HUES64 (cell line): ENCODE measurements at regions not wholly inside any gene's neighbourhood (a gene's known extent, or its start where the extent isn't known, plus 50 kb on each side); places are given as distances from the start of the nearest gene placed in this dataset.
"Not testable (repeated sequence)": the region's sequence is repeated elsewhere in the genome, so short reads cannot be mapped to it uniquely, and the experiment has no call there.

Experiments
- H3K27ac ChIP-seq: 2 replicates; pipeline ENCODE4 v1.7.0; 2013; ENCODE audit warnings: low read depth, low read length, inconsistent platforms
- H3K27me3 ChIP-seq: 2 replicates; pipeline ENCODE4 v1.6.1; 2013; ENCODE audit warnings: mild to moderate bottlenecking, low read length; ENCODE audit not compliant: insufficient read depth
- H3K36me3 ChIP-seq: 2 replicates; pipeline ENCODE4 v1.6.1; 2013; ENCODE audit warnings: mild to moderate bottlenecking, low read length; ENCODE audit not compliant: insufficient read depth
- H3K4me1 ChIP-seq: 2 replicates; pipeline ENCODE4 v1.6.1; 2013; ENCODE audit warnings: mild to moderate bottlenecking, low read length, moderate library complexity; ENCODE audit not compliant: insufficient read depth
- H3K4me3 ChIP-seq: 2 replicates; pipeline ENCODE4 v1.5.1; 2013; ENCODE audit warnings: mild to moderate bottlenecking, low read length, moderate library complexity
- H3K9ac ChIP-seq: 2 replicates; pipeline ENCODE4 v1.6.1; 2013; ENCODE audit warnings: mild to moderate bottlenecking, low read depth, low read length
- H3K9me3 ChIP-seq: 2 replicates; pipeline ENCODE4 v1.6.1; 2013; ENCODE audit warnings: low read depth, low read length; ENCODE audit not compliant: insufficient read depth
- WGBS: fragments of 150-250, 120-280 bp; methylation state at CpG from one replicate; pipeline ENCODE4 v1.1.7; 2013; ENCODE audit warnings: missing lambda C conversion rate; 5-methylcytosine and 5-hydroxymethylcytosine counted together

DNA sequence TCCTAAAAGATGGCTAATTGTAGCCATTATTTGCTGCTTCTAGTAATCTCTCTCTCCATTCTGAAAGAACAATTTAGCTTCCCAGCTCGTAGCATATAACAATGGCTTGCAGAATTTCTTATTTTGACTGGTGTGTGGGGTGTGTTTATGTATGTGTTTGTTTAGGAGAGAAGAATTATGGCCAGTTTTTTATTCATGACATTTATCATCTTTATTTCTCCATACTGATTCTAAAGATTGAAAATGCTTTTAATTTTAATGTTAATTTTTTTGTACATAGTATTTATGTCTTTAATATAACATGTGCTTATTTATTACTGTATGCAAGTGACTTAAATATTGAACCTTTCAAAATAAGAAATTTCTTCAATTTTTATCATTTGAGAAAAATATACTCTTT, 115.8 kb upstream of the TMTC4 start:
- Histone ChIP-seq H3K27ac (no peak overlapping the region), H3K36me3 (no peaks in the 10 kb centered on the region)
- WGBS = 80% methylated on average over 1 of the region's 1 CpG

DNA sequence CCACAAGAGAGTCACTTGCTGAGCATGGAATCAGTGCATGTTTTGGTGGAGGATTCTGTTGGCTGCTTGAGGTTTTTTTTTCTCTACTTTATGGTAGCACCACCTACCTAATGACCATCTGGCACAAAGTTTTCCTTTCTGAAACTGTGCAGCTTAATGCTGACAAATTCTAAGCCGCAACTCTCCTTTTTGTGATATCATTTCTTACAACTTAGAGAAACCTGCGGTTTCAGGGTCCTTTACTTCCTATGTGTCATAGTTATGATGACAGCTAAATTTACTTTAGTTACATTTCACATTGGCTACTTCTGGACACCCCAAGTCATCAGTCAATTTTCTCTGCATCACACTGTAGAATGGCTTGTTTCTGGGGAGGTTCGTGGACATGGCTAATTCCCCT, 115.4 kb upstream of the TMTC4 start:
- 93% methylated on average over 3 of the region's 3 CpGs for WGBS
- Histone ChIP-seq H3K27ac (no peak overlapping the region), H3K36me3 (no peaks in the 10 kb centered on the region), H3K9me3 (peaks cover 18% of the 10 kb centered on the region), H3K27me3 (no peaks in the 10 kb centered on the region), H3K4me1 (no peaks in the 10 kb centered on the region; the same call in 1 of the 2 replicates), H3K9ac (no peak overlapping the region), H3K4me3 (no peak overlapping the region)

More for the DNA sequence above, 115.8 kb upstream of the TMTC4 start:
- H3K4me3 ChIP-seq = no peak overlapping the region
- no peaks in the 10 kb centered on the region; the same call in 1 of the 2 replicates for H3K4me1 ChIP-seq
- H3K27me3 ChIP-seq = no peaks in the 10 kb centered on the region
- no peak overlapping the region for H3K9ac ChIP-seq
- peaks cover 22% of the 10 kb centered on the region for H3K9me3 ChIP-seq

DNA sequence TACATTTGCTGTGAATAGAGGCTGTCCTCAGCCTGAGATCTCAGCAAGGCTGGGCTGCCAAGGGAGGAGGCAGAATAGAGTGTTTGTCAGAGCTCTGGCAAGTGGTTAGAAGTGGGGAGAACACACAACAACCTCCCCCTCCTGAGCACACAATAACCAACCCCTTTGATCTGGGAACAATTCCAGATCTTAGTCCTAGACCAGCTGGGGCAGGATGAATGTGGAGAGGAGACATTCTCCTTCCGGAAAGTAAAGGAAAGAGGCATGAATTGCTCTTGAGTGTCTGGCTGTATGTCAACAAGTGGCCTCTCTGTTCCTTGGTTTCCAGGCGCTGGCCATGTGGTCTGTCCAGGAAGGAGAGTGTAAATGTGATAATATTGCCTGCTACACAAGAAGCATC, 114.9 kb upstream of the TMTC4 start:
- Histone ChIP-seq H3K9ac (no peak overlapping the region), H3K9me3 (peaks cover 13% of the 10 kb centered on the region), H3K4me3 (no peak overlapping the region)

DNA sequence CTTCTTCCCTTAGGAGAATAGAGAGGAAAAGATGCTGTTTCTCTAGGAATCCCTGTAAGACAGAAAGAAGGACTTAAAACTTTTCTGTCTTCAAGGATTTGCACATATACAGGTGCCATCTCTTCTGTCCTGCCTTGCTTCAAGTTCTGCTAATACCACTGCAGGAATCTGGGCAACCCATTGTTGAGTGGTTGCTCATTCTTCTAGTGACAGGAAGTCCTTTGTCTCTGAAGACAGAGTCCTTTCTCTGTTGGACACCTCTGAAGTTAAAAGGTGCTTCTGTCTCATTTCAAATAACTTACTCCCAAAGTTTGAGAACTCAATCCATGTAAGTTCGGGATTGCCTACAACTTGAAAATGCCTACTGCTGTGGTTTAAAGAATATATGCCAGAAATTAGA, 114.4 kb upstream of the TMTC4 start:
- Histone ChIP-seq H3K4me3 (no peak overlapping the region), H3K36me3 (no peaks in the 10 kb centered on the region), H3K9me3 (peaks cover 13% of the 10 kb centered on the region), H3K4me1 (no peaks in the 10 kb centered on the region; the same call in 1 of the 2 replicates), H3K27me3 (no peaks in the 10 kb centered on the region), H3K27ac (no peak overlapping the region), H3K9ac (no peak overlapping the region)
- WGBS = 83% methylated on average over 1 of the region's 1 CpG

More for the DNA sequence above, 114.9 kb upstream of the TMTC4 start:
- Histone ChIP-seq H3K27me3 (no peaks in the 10 kb centered on the region), H3K27ac (no peak overlapping the region), H3K4me1 (no peaks in the 10 kb centered on the region; the same call in 1 of the 2 replicates), H3K36me3 (no peaks in the 10 kb centered on the region)
- WGBS = 92% methylated on average over 2 of the region's 2 CpGs

DNA sequence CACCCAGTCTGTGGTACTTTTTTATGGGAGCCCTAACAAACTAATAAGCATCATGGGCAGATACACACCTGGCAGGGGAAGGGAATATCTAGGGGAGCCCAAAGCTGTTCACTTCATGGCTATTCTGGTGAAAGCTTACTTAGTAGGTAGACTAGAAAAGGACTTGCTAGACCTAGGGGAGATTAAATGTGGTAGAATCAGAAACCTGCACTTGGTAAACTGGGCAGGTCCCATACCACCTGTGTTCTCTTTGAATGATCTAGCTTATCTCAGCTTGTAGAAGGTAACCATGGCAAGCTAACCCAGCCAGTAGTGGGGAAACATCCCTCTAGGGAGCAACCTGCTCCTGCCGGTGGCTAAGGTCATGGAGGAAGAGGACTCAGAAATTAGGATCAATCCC, 113.9 kb upstream of the TMTC4 start:
- no peaks in the 10 kb centered on the region; the same call in 1 of the 2 replicates for H3K4me1 ChIP-seq
- no peaks in the 10 kb centered on the region for H3K36me3 ChIP-seq
- no peak overlapping the region for H3K9ac ChIP-seq
- no peak overlapping the region for H3K4me3 ChIP-seq
- WGBS = 100% methylated on average over 1 of the region's 1 CpG
- no peaks in the 10 kb centered on the region for H3K27me3 ChIP-seq
- H3K27ac ChIP-seq = no peak overlapping the region
- peaks cover 13% of the 10 kb centered on the region for H3K9me3 ChIP-seq

DNA sequence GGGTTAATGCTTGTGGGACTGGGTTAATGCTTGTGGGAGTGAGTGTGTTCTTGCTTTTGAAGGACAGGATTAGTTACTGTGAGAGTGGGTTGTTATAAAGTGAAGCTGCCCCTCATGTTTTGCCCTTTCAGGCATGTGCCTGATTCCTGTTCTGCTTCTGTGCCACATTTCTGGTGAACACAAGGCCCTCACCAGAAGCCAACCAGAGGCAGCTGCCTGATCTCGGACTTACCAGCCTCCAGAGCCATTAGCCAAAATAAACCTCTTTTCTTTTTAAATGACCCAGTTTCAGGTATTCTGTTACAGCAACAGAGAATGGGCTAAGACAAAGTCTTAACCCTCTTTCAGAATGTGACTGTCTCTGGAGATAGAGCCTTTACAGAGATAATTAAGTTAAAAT, 113.3 kb upstream of the TMTC4 start:
- WGBS = 94% methylated on average over 1 of the region's 1 CpG
- no peaks in the 10 kb centered on the region for H3K27me3 ChIP-seq
- H3K4me1 ChIP-seq = no peaks in the 10 kb centered on the region; the same call in 1 of the 2 replicates
- H3K9ac ChIP-seq = no peak overlapping the region
- no peak overlapping the region for H3K4me3 ChIP-seq
- peaks cover 13% of the 10 kb centered on the region for H3K9me3 ChIP-seq
- H3K36me3 ChIP-seq = no peaks in the 10 kb centered on the region
- H3K27ac ChIP-seq = no peak overlapping the region

DNA sequence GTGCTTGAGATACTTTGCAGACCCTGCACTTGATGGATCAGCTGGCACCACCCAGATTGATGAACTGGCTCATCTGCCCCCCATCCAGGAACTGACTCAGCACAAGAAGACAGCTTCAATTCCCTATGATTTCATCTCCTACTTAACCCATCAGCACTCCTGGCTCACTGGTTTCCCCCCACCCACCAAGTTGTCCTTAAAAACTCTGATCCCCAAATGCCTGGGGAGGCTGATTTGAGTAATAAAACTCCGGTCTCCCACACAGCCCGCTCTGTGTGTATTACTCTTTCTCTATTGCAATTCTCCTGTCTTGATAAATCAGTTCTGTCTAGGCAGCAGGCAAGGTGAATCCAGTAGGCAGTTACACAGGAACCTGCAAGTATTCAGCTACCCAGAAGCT, 102.1 kb upstream of the TMTC4 start:
- WGBS = 98% methylated on average over 2 of the region's 2 CpGs
- not testable (repeated sequence) for H3K36me3 ChIP-seq, H3K4me1 ChIP-seq, H3K9me3 ChIP-seq, H3K9ac ChIP-seq, H3K27ac ChIP-seq, H3K27me3 ChIP-seq, H3K4me3 ChIP-seq

DNA sequence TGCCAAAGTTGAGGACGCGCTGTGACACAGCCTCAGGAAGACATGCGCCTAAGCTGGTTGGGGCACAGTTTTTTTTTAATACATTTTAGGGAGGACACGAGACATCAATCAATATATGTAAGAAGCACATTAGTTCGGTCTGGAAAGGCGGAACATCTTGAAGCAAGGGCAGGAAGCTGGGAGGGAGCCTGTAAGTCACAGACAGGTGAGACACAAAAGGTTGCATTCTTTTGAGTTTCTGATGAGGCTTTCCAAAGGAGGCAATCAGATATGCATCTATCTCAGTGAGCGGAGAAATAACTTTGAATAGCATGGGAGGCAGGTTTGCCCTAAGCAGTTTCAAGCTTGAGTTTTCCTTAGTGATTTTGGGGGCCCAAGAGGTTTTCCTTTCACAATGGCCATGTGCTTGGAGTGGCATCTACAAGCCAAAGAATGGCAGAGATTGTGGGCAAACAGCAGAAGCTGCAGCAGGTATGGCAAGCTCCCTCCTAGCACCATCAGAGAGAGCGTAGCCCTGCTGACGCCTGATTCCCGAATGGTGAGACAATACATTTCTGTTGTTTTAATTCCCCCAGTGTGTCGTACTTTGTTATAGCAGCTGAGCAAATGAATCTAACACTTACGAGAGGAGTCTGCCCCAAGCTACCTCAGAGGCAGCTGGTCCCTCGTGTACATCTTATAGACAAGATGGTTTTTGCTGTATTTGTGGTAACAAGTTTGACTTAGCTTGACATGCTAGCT, 99.5 kb upstream of the TMTC4 start:
- Histone ChIP-seq H3K4me3 (no peak overlapping the region), H3K4me1 (peaks cover 6% of the 10 kb centered on the region; the same call in 1 of the 2 replicates), H3K27me3 (no peaks in the 10 kb centered on the region), H3K27ac (no peak overlapping the region), H3K9me3 (no peaks in the 10 kb centered on the region; the same call in 1 of the 2 replicates), H3K9ac (no peak overlapping the region), H3K36me3 (no peaks in the 10 kb centered on the region)
- 88% methylated on average over 13 of the region's 13 CpGs for WGBS

DNA sequence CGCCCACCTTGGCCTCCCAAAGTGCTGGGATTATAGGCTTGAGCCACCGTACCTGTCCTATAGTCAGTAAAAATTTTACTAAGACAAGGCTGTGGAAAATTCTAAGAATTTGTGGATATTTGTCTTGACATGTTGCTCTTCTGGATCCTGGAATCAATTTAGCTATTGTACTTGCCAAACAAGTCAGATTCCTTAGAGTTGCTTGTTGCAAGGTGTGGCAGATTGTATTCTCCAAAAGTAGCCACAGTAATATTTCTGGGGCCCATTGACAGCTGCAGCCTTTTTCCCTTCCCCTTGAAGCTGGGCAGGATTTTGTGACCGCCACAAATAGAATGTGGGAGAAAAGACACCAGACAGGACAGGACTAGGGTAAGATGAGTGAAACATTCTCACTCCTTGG, 98.8 kb upstream of the TMTC4 start:
- Histone ChIP-seq H3K27me3 (no peaks in the 10 kb centered on the region), H3K4me1 (peaks cover 6% of the 10 kb centered on the region; the same call in 1 of the 2 replicates), H3K9me3 (no peaks in the 10 kb centered on the region; the same call in 1 of the 2 replicates), H3K36me3 (no peaks in the 10 kb centered on the region), H3K27ac (no peak overlapping the region), H3K4me3 (no peak overlapping the region), H3K9ac (no peak overlapping the region)
- 96% methylated on average over 2 of the region's 3 CpGs for WGBS

DNA sequence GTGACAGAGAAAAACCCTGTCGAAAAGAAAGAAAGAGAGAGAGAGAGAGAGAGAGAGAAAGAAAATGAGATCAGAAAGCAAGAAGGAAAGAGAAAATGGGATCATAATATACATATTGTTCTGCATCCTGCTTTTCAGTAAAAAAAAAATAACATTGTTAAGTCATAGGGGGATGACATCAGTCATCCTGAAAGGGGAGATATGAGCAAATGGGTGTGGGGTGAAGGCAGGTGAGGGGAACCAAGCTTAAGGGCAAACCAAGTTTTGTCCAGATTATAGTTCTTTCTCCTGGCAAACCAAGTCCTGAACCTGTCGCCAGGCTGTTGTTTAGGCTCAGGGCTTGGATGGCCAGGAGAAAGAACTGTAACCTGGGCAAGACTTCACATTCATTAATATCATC, 92.6 kb upstream of the TMTC4 start:
- WGBS = 84% methylated on average over 2 of the region's 2 CpGs
- H3K9me3 ChIP-seq = peaks cover 3% of the 10 kb centered on the region; the same call in 1 of the 2 replicates
- no peak overlapping the region for H3K27ac ChIP-seq
- H3K9ac ChIP-seq = no peak overlapping the region
- H3K36me3 ChIP-seq = no peaks in the 10 kb centered on the region
- H3K27me3 ChIP-seq = no peaks in the 10 kb centered on the region
- H3K4me1 ChIP-seq = no peaks in the 10 kb centered on the region
- H3K4me3 ChIP-seq = no peak overlapping the region

DNA sequence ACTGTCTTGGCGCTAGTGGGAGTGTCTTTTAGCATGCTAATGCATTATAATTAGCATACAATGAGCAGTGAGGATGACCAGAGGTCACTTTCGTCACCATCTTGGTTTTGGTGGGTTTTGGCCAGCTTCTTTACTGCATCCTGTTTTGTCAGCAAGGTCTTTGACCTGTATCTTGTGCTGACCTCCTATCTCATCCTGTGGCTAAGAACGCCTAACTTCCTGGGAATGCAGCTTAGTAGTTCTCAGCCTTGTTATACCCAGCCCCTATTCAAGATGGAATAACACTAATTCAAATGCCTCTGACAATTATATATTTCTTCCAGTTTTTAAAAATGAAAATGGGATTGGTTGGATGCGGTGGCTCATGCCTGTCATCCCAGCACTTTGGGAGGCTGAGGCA, 92.0 kb upstream of the TMTC4 start:
- not testable (repeated sequence) for H3K9ac ChIP-seq, H3K9me3 ChIP-seq, H3K27me3 ChIP-seq, H3K36me3 ChIP-seq, H3K4me1 ChIP-seq, H3K4me3 ChIP-seq, H3K27ac ChIP-seq
- WGBS = 95% methylated on average over 4 of the region's 4 CpGs
